ENCODE measurements at regions not wholly inside any gene's neighbourhood (a gene's known extent, or its start where the extent isn't known, plus 50 kb on each side); places are given as distances from the start of the nearest gene placed in this dataset.

DNA sequence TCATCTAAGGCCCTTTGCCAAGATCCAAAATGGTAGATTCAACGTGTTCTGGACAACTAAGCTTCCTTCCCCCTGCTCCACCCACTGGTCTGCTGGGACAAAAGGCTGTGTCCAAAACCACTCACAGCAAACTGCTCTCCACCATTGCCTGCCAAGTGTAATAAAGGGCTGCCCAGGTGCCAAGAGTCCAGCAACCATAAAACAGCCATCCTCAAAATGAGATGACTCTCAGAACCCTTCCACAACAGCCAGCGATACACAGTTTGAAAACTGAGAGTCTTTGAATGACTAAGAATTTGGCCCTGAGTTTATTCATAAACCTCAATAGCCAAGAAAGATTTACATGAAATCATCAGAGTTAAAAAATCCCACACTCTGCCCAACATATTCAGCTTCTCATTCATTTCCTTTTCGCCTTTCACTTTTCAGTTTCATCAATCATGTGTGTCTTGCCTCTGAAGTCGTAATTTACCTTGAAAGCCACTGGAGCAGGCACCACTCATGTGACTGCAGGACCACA lies 658.1 kb upstream of the MGMT start:
- H3K79me2 ChIP-seq (ENCODE audit: low read length), result no peaks in the 10 kb centered on the region
- H3K4me3 ChIP-seq (ENCODE audit: low read length), result no peak overlapping the region
- H3K9me2 ChIP-seq (replicated peaks; ENCODE audit: low read length), result no peaks in the 10 kb centered on the region
- no peaks in the 10 kb centered on the region for H3K27me3 ChIP-seq (ENCODE audit: low read length)
- no peaks in the 10 kb centered on the region for H3K36me3 ChIP-seq (ENCODE audit: low read depth, low read length)
- no peak overlapping the region for H2AFZ ChIP-seq (ENCODE audit: low read length)
- DNase-seq (no peak), ATAC-seq (no peak)
- H3K4me2 ChIP-seq (ENCODE audit: low read length), result no peak overlapping the region
- ChIA-PET CTCF (no interaction called here), POLR2A (ENCODE audit: unreplicated experiment) (no interaction called here)
- no peaks in the 10 kb centered on the region for H3K9me3 ChIP-seq (ENCODE audit: low read length)
- BruUV-seq (replicated peaks), result no TSS peak
- H3F3A ChIP-seq (ENCODE audit: low read length, unreplicated experiment), result no peaks in the 10 kb centered on the region
- no peak overlapping the region for H3K27ac ChIP-seq (ENCODE audit: low read length)
- TF ChIP-seq EZH2 (IDR thresholded peaks at IDR 0.05; ENCODE audit: low read length, unreplicated experiment) (no peak), EZH2phosphoT487 (IDR thresholded peaks at IDR 0.05; ENCODE audit: borderline replicate concordance, low read length) (no peak)
- TF ChIP-seq, protein P1, sequence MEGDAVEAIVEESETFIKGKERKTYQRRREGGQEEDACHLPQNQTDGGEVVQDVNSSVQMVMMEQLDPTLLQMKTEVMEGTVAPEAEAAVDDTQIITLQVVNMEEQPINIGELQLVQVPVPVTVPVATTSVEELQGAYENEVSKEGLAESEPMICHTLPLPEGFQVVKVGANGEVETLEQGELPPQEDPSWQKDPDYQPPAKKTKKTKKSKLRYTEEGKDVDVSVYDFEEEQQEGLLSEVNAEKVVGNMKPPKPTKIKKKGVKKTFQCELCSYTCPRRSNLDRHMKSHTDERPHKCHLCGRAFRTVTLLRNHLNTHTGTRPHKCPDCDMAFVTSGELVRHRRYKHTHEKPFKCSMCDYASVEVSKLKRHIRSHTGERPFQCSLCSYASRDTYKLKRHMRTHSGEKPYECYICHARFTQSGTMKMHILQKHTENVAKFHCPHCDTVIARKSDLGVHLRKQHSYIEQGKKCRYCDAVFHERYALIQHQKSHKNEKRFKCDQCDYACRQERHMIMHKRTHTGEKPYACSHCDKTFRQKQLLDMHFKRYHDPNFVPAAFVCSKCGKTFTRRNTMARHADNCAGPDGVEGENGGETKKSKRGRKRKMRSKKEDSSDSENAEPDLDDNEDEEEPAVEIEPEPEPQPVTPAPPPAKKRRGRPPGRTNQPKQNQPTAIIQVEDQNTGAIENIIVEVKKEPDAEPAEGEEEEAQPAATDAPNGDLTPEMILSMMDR (conservative IDR thresholded peaks at IDR 0.05; ENCODE audit: low read depth, low read length), result no peak
- intact Hi-C loops (cut with micrococcal nuclease), result no loop called here
- H4K20me1 ChIP-seq (ENCODE audit: low read length), result no peaks in the 10 kb centered on the region
- no peak overlapping the region for H3K9ac ChIP-seq (ENCODE audit: low read length)
- no peaks in the 10 kb centered on the region for H3K4me1 ChIP-seq (ENCODE audit: insufficient read depth, low read length)

DNA sequence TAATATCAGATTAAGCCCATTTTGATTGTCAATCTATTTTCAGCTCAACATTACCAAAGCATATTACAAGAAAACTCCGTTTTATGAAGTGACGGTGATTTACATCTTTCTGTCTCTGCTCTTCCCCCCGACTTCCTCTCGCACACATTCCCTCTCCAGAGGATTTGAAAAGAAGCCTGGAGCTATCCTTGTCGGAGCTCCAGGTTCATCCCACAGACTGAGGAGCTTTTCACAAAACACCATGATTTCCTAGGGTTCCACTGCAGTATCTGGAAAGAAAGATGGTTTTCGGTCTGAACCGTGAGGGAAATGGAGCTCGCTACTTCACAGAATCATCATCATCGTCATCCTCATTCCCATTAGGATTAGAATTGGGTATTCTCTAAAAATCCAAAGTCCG lies 655.5 kb upstream of the MGMT start:
- H3K4me3 ChIP-seq (ENCODE audit: low read length), result no peak overlapping the region
- intact Hi-C loops (cut with micrococcal nuclease), result no loop called here
- no peaks in the 10 kb centered on the region for H3F3A ChIP-seq (ENCODE audit: low read length, unreplicated experiment)
- CTCF ChIA-PET, result no interaction called here
- DNase-seq (no peak), ATAC-seq (no peak)
- no TSS peak for BruUV-seq (replicated peaks)
- no peak overlapping the region for H2AFZ ChIP-seq (ENCODE audit: low read length)
- no peaks in the 10 kb centered on the region for H3K27me3 ChIP-seq (ENCODE audit: low read length)
- no peaks in the 10 kb centered on the region for H4K20me1 ChIP-seq (ENCODE audit: low read length)
- POLR2A ChIA-PET (ENCODE audit: unreplicated experiment), result no interaction called here
- no peaks in the 10 kb centered on the region for H3K9me2 ChIP-seq (replicated peaks; ENCODE audit: low read length)
- no peak overlapping the region for H3K4me2 ChIP-seq (ENCODE audit: low read length)
- no peaks in the 10 kb centered on the region for H3K9me3 ChIP-seq (ENCODE audit: low read length)
- no peak overlapping the region for H3K9ac ChIP-seq (ENCODE audit: low read length)
- H3K27ac ChIP-seq (ENCODE audit: low read length), result no peak overlapping the region
- H3K4me1 ChIP-seq (ENCODE audit: insufficient read depth, low read length), result no peaks in the 10 kb centered on the region
- no peaks in the 10 kb centered on the region for H3K79me2 ChIP-seq (ENCODE audit: low read length)
- no peak for TF ChIP-seq EZH2phosphoT487 (IDR thresholded peaks at IDR 0.05; ENCODE audit: borderline replicate concordance, low read length)
- TF ChIP-seq EZH2 (IDR thresholded peaks at IDR 0.05; ENCODE audit: low read length, unreplicated experiment), result no peak
- TF ChIP-seq, protein P1 (conservative IDR thresholded peaks at IDR 0.05; ENCODE audit: low read depth, low read length), result no peak
- no peaks in the 10 kb centered on the region for H3K36me3 ChIP-seq (ENCODE audit: low read depth, low read length)

DNA sequence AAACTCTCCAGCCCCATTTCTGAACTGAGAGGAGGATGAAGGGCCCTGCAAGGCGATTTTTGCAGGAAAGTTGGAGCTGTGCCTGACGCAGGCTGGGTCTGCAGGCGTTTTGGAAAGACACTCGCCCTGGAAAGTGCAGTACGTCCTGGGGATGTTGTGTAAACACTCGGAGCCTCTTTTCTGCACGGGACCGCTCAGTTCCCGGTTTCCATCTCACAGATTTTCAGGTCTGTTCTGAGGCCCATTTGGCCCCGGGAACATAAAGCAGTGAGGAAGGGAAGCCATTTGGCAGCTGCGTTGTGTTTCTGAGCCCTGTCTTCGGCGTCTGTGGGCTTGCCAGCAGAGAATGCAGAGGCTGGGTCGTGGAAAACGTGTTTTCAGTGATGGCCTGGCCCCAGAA lies 655.0 kb upstream of the MGMT start:
- no peaks in the 10 kb centered on the region for H3K79me2 ChIP-seq (ENCODE audit: low read length)
- intact Hi-C loops (cut with micrococcal nuclease), result no loop called here
- no peak overlapping the region for H3K27ac ChIP-seq (ENCODE audit: low read length)
- H2AFZ ChIP-seq (ENCODE audit: low read length), result no peak overlapping the region
- CTCF ChIA-PET, result no interaction called here
- no peaks in the 10 kb centered on the region for H3K9me2 ChIP-seq (replicated peaks; ENCODE audit: low read length)
- no peak overlapping the region for H3K4me3 ChIP-seq (ENCODE audit: low read length)
- H3K9ac ChIP-seq (ENCODE audit: low read length), result no peak overlapping the region
- no TSS peak for BruUV-seq (replicated peaks)
- POLR2A ChIA-PET (ENCODE audit: unreplicated experiment), result no interaction called here
- no peak for TF ChIP-seq EZH2 (IDR thresholded peaks at IDR 0.05; ENCODE audit: low read length, unreplicated experiment)
- TF ChIP-seq EZH2phosphoT487 (IDR thresholded peaks at IDR 0.05; ENCODE audit: borderline replicate concordance, low read length), result no peak
- TF ChIP-seq, protein P1 (conservative IDR thresholded peaks at IDR 0.05; ENCODE audit: low read depth, low read length), result no peak
- DNase-seq (no peak), ATAC-seq (no peak)
- no peaks in the 10 kb centered on the region for H3K4me1 ChIP-seq (ENCODE audit: insufficient read depth, low read length)
- no peaks in the 10 kb centered on the region for H4K20me1 ChIP-seq (ENCODE audit: low read length)
- no peak overlapping the region for H3K4me2 ChIP-seq (ENCODE audit: low read length)
- no peaks in the 10 kb centered on the region for H3K27me3 ChIP-seq (ENCODE audit: low read length)
- no peaks in the 10 kb centered on the region for H3F3A ChIP-seq (ENCODE audit: low read length, unreplicated experiment)
- H3K36me3 ChIP-seq (ENCODE audit: low read depth, low read length), result no peaks in the 10 kb centered on the region
- H3K9me3 ChIP-seq (ENCODE audit: low read length), result no peaks in the 10 kb centered on the region

Measured in PC-3 (cell line).